Esophagus squamous epithelium (tissue), 5 donors: ENCODE measurements at regions not wholly inside any gene's neighbourhood (a gene's known extent, or its start where the extent isn't known, plus 50 kb on each side); places are given as distances from the start of the nearest gene placed in this dataset.
"Not testable (repeated sequence)": the region's sequence is repeated elsewhere in the genome, so short reads cannot be mapped to it uniquely, and the experiment has no call there.

ENCODE experiments used
- DNase-seq: peaks from one replicate; lab custom pipeline; 2025; lab: John Stamatoyannopoulos, UW
- H3K27ac ChIP-seq, 4 donors: fragments of 200-600 bp; sonication (generic); one replicate each; pipeline ENCODE4 v1.5.1; 2016 to 2019; ENCODE audit warnings: mild to moderate bottlenecking in 1 of 4
- H3K27me3 ChIP-seq, 4 donors: fragments of 200-600 bp; sonication (generic); 1 replicate in 3 of 4; 2 replicates in 1 of 4; pipeline versions ENCODE4 v1.5.1 to v1.6.0; 2017 to 2021; ENCODE audit warnings: antibody characterized with exemption in 1 of 4
- H3K36me3 ChIP-seq, 3 donors: fragments of 200-600 bp; sonication (generic); one replicate each; pipeline ENCODE4 v1.5.1; 2016 to 2019
- H3K4me1 ChIP-seq, 3 donors: fragments of 200-600 bp; sonication (generic); one replicate each; pipeline ENCODE4 v1.5.1; 2017 to 2019
- H3K4me3 ChIP-seq, 4 donors: fragments of 200-600 bp; sonication (generic); 1 replicate in 3 of 4; 2 replicates in 1 of 4; pipeline ENCODE4 v1.5.1; 2016 to 2019; ENCODE audit warnings: mild to moderate bottlenecking in 2 of 4, moderate library complexity in 1 of 4
- H3K9me3 ChIP-seq, 3 donors: fragments of 200-600 bp; sonication (generic); one replicate each; pipeline ENCODE4 v1.5.1; 2016 to 2019
- POLR2A ChIP-seq, 4 donors: fragments of 450-650 bp; IDR thresholded peaks; one replicate each; pipeline ENCODE4 v1.6.1; 2017; ENCODE audit warnings: antibody characterized with exemption in 4 of 4, mild to moderate bottlenecking in 4 of 4, moderate library complexity in 3 of 4
- WGBS, 2 donors: methylation state at CpG; one replicate each; pipeline ENCODE4 v1.1.5; 2018; 5-methylcytosine and 5-hydroxymethylcytosine counted together
- intact Hi-C: fragments of 100-400 bp; cut with DNase I; formaldehyde crosslinking; loops from one replicate; pipeline ENCODE4 v1.15.0; 2022
- TF ChIP-seq, protein P1 (sequence below), 6 experiments: fragments of 450-650 bp in 4 of 6; fragments of 200-600 bp in 2 of 6; sonication (generic) in 2 of 6; IDR thresholded peaks; one replicate each; pipeline ENCODE4 v1.5.1; 2016 to 2019; ENCODE audit warnings: antibody characterized with exemption in 6 of 6, mild to moderate bottlenecking in 4 of 6, moderate library complexity in 4 of 6
- donor health status: DM: yes; HTN: yes; CAD: no.

GRCh38 chr13:70747262-70747661 is 639.0 kb upstream of the KLHL1 start:
- Histone ChIP-seq H3K27ac (no peak overlapping the region), H3K4me1 (no peaks in the 10 kb centered on the region), H3K9me3 (no peaks in the 10 kb centered on the region), H3K4me3 (no peak overlapping the region), H3K36me3 (no peaks in the 10 kb centered on the region), H3K27me3 (no peaks in the 10 kb centered on the region)
- intact Hi-C loops = no loop called here
- TF ChIP-seq POLR2A (IDR thresholded peaks at IDR 0.05) = no peak
- no peak for DNase-seq

DNA sequence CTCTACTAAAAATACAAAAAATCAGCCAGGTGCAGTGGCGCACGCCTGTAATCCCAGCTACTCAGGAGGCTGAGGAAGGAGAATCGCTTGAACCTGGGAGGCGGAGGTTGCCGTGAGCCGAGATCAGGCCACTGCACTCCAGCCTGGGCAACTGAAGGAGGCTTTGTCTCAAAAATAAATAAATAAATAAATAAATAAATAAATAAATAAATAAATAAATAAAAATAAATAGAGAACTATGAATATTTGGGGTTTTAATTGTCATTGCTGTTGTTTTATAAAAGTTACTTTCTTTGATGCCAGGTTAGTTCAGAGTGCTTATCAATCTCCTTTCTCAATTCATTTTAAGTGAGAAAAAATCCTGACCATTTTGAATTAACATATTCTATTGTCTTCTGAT is 638.2 kb upstream of the KLHL1 start:
- intact Hi-C loops, DNase-seq, H3K27me3 ChIP-seq, H3K4me3 ChIP-seq, H3K4me1 ChIP-seq, H3K27ac ChIP-seq, H3K36me3 ChIP-seq, H3K9me3 ChIP-seq: not testable (repeated sequence)
- WGBS, 2 donors = 96 to 98% methylated on average over 6 of the region's 6 CpGs

DNA sequence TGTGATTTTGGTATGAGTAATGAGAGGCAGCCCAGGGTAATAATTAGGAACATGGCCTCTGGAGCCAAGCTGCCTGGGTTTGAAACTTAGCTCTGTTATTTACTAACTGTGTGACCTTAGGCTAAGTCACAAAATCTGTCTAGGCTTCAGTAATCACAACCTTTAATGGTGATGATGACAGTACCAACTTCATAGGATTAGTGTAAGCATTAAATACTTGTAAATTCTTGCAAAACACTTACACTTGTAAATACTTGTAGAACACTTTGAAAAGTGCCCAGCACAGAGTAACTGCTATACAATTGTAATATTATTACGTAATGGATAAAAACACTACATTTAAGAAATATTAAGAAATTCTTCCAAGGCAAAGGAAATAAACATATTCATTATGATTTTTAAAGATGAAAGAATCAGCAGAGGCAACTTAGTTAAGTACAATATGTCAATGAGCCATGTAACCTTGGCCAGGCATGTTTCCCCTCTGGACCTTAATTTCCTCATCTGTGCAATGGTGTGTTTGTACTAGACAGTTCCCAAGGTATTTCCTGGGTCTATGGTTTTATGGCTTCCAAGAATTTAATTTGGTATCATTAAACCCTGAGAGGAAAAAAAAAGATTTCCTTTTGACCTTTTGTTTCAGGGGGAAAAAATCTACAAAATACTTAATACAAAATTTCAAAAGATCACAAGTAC is 628.5 kb upstream of the KLHL1 start:
- H3K27me3 ChIP-seq = no peaks in the 10 kb centered on the region
- H3K9me3 ChIP-seq = no peaks in the 10 kb centered on the region
- intact Hi-C loops = no loop called here
- WGBS, 2 donors = 65 to 83% methylated on average over 1 of the region's 1 CpG
- H3K36me3 ChIP-seq = no peaks in the 10 kb centered on the region
- DNase-seq = no peak
- H3K4me3 ChIP-seq = no peak overlapping the region
- no peak for TF ChIP-seq POLR2A (IDR thresholded peaks at IDR 0.05)
- no peaks in the 10 kb centered on the region for H3K4me1 ChIP-seq
- H3K27ac ChIP-seq = no peak overlapping the region

- TF ChIP-seq POLR2A (IDR thresholded peaks at IDR 0.05) = no peak
- TF ChIP-seq, protein P1, sequence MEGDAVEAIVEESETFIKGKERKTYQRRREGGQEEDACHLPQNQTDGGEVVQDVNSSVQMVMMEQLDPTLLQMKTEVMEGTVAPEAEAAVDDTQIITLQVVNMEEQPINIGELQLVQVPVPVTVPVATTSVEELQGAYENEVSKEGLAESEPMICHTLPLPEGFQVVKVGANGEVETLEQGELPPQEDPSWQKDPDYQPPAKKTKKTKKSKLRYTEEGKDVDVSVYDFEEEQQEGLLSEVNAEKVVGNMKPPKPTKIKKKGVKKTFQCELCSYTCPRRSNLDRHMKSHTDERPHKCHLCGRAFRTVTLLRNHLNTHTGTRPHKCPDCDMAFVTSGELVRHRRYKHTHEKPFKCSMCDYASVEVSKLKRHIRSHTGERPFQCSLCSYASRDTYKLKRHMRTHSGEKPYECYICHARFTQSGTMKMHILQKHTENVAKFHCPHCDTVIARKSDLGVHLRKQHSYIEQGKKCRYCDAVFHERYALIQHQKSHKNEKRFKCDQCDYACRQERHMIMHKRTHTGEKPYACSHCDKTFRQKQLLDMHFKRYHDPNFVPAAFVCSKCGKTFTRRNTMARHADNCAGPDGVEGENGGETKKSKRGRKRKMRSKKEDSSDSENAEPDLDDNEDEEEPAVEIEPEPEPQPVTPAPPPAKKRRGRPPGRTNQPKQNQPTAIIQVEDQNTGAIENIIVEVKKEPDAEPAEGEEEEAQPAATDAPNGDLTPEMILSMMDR (IDR thresholded peaks at IDR 0.05) = no peak
- WGBS, 2 donors = 25 to 28% methylated on average over 2 of the region's 2 CpGs
Observed at GRCh38 chr13:70732611-70733010, 624.4 kb upstream of the KLHL1 start.

DNA sequence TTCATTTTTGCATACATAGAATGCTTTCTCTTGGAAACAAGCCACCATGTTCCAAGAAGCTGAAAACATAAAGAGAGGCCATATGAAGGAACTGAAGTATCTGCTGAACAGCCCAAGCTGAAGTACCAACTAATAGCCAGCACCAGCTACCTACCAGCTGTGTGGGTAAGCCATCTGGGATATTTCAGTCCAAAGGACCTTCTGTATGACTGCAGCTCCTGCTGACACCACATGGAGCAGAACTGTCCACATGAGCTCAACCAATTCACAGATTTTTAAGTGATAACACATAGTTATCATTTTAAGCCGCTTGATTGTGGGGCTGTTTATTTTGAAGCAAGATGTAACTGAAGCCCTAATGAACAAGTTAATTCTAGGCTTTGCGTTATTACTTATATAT is 621.1 kb upstream of the KLHL1 start:
- no peaks in the 10 kb centered on the region for H3K9me3 ChIP-seq
- no peaks in the 10 kb centered on the region for H3K4me1 ChIP-seq
- intact Hi-C loops = no loop called here
- H3K36me3 ChIP-seq = no peaks in the 10 kb centered on the region
- no peak overlapping the region for H3K4me3 ChIP-seq
- H3K27ac ChIP-seq = no peak overlapping the region
- DNase-seq = no peak
- WGBS, 2 donors = 72 to 85% methylated on average over 2 of the region's 2 CpGs
- no peaks in the 10 kb centered on the region for H3K27me3 ChIP-seq
- no peak for TF ChIP-seq POLR2A (IDR thresholded peaks at IDR 0.05)
- TF ChIP-seq, protein P1 (IDR thresholded peaks at IDR 0.05) = no peak

More at GRCh38 chr13:70732611-70733010, 624.4 kb upstream of the KLHL1 start:
- Histone ChIP-seq H3K4me3 (no peak overlapping the region), H3K27me3 (no peaks in the 10 kb centered on the region), H3K27ac (no peak overlapping the region), H3K9me3 (no peaks in the 10 kb centered on the region), H3K4me1 (no peaks in the 10 kb centered on the region), H3K36me3 (no peaks in the 10 kb centered on the region)
- DNase-seq = no peak
- intact Hi-C loops = no loop called here

GRCh38 chr13:70723732-70724131 is 615.5 kb upstream of the KLHL1 start:
- TF ChIP-seq, protein P1 (IDR thresholded peaks at IDR 0.05) = no peak
- TF ChIP-seq POLR2A (IDR thresholded peaks at IDR 0.05) = no peak
- DNase-seq = no peak
- 44 to 63% methylated on average over 1 of the region's 1 CpG for WGBS, 2 donors
- no peaks in the 10 kb centered on the region for H3K4me1 ChIP-seq
- no peaks in the 10 kb centered on the region for H3K36me3 ChIP-seq
- H3K4me3 ChIP-seq = no peak overlapping the region
- no peaks in the 10 kb centered on the region for H3K27me3 ChIP-seq
- no peak overlapping the region for H3K27ac ChIP-seq
- intact Hi-C loops = no loop called here
- no peaks in the 10 kb centered on the region for H3K9me3 ChIP-seq

GRCh38 chr13:70720386-70720785 is 612.1 kb upstream of the KLHL1 start:
- Histone ChIP-seq H3K36me3 (no peaks in the 10 kb centered on the region), H3K9me3 (peaks cover 0 to 3% (median 0%) of the 10 kb centered on the region in 3 donors), H3K27ac (no peak overlapping the region), H3K27me3 (no peaks in the 10 kb centered on the region), H3K4me1 (no peaks in the 10 kb centered on the region), H3K4me3 (no peak overlapping the region)
- TF ChIP-seq, protein P1 (IDR thresholded peaks at IDR 0.05) = no peak
- no peak for TF ChIP-seq POLR2A (IDR thresholded peaks at IDR 0.05)
- DNase-seq = no peak
- intact Hi-C loops = no loop called here
- 25 to 32% methylated on average over 1 of the region's 1 CpG for WGBS, 2 donors
